Keratinocyte (primary cell): ENCODE measurements at regions not wholly inside any gene's neighbourhood (a gene's known extent, or its start where the extent isn't known, plus 50 kb on each side); places are given as distances from the start of the nearest gene placed in this dataset.

ENCODE experiments used
- DNase-seq: peaks from one replicate; pipeline ENCODE4 v3.0.0-alpha.2; 2011; ENCODE audit warnings: low read depth, missing footprints, low spot score
- FAIRE-seq: peaks from 2 replicates; lab custom pipeline; 2011; peaks lifted over from hg19 to GRCh38; lab: Jason Lieb, UNC
- H2AFZ ChIP-seq: 2 replicates; pipeline ENCODE4 v1.6.0; 2012; ENCODE audit warnings: low read length, control low read depth, inconsistent platforms; ENCODE audit not compliant: control insufficient read depth
- H3K27ac ChIP-seq: 2 replicates; pipeline ENCODE4 v1.5.1; 2011; ENCODE audit warnings: low read length; ENCODE audit not compliant: control insufficient read depth, insufficient read depth
- H3K27me3 ChIP-seq: 3 replicates; pipeline ENCODE4 v1.6.0; 2011; ENCODE audit warnings: low read length; ENCODE audit not compliant: control insufficient read depth, insufficient read depth; ENCODE audit errors: extremely low read depth
- H3K36me3 ChIP-seq, 2 experiments: 2 replicates in 1 of 2; 3 replicates in 1 of 2; pipeline ENCODE4 v1.5.1; 2011; ENCODE audit warnings: low read length in 2 of 2, mild to moderate bottlenecking in 1 of 2; ENCODE audit not compliant: control insufficient read depth in 2 of 2, insufficient read depth in 2 of 2; ENCODE audit errors: extremely low read depth in 1 of 2
- H3K4me1 ChIP-seq: 3 replicates; pipeline ENCODE4 v1.5.1; 2011; ENCODE audit warnings: low read length; ENCODE audit not compliant: control insufficient read depth, insufficient read depth; ENCODE audit errors: extremely low read depth
- H3K4me2 ChIP-seq: 3 replicates; pipeline ENCODE4 v1.6.0; 2011; ENCODE audit warnings: low read depth, low read length; ENCODE audit not compliant: control insufficient read depth, insufficient read depth; ENCODE audit errors: extremely low read depth
- H3K4me3 ChIP-seq, 3 experiments: fragments of 200-600 bp in 1 of 3; sonication (generic) in 1 of 3; 2 replicates in 2 of 3; 3 replicates in 1 of 3; pipeline ENCODE4 v1.5.1; 2011 to 2016; ENCODE audit warnings: low read length in 3 of 3, mild to moderate bottlenecking in 3 of 3, control low read depth in 2 of 3, inconsistent platforms in 1 of 3, low read depth in 1 of 3, mixed read lengths in 1 of 3, mixed run types in 1 of 3, moderate library complexity in 1 of 3; ENCODE audit not compliant: control insufficient read depth in 2 of 3, insufficient read depth in 2 of 3; ENCODE audit errors: extremely low read depth in 1 of 3
- H3K79me2 ChIP-seq: 2 replicates; pipeline ENCODE4 v1.6.0; 2012; ENCODE audit warnings: low read length; ENCODE audit not compliant: control insufficient read depth, insufficient read depth
- H3K9ac ChIP-seq: 3 replicates; pipeline ENCODE4 v1.6.0; 2011; ENCODE audit warnings: low read length; ENCODE audit not compliant: control insufficient read depth, insufficient read depth; ENCODE audit errors: extremely low read depth
- H3K9me1 ChIP-seq: 3 replicates; pipeline ENCODE4 v1.6.0; 2011; ENCODE audit warnings: low read length; ENCODE audit not compliant: control insufficient read depth, insufficient read depth; ENCODE audit errors: extremely low read depth
- H3K9me3 ChIP-seq: 2 replicates; pipeline ENCODE4 v1.5.1; 2012; ENCODE audit warnings: low read depth, low read length; ENCODE audit not compliant: control insufficient read depth
- H4K20me1 ChIP-seq: 3 replicates; pipeline ENCODE4 v1.6.0; 2011; ENCODE audit warnings: low read length; ENCODE audit not compliant: control insufficient read depth, insufficient read depth; ENCODE audit errors: extremely low read depth
- CTCF ChIP-seq, 3 experiments: IDR thresholded peaks in 1 of 3; conservative IDR thresholded peaks in 1 of 3; optimal IDR thresholded peaks in 1 of 3; 2 replicates in 2 of 3; 3 replicates in 1 of 3; pipeline versions ENCODE3 to v1.5.1; 2011; ENCODE audit warnings: low read length in 3 of 3, mild to moderate bottlenecking in 3 of 3, moderate library complexity in 2 of 3, control low read depth in 1 of 3, inconsistent platforms in 1 of 3; ENCODE audit not compliant: insufficient read depth in 2 of 3; ENCODE audit errors: extremely low read depth in 1 of 3
- EZH2 ChIP-seq: IDR thresholded peaks from one replicate; pipeline ENCODE4 v1.6.1; 2012; ENCODE audit warnings: inconsistent platforms, mild to moderate bottlenecking, low read length, moderate library complexity
- dilution Hi-C: fragments of 300-500 bp; cut with MboI; formaldehyde crosslinking; loops from one replicate; pipeline ENCODE4 v1.7.0; 2020; ENCODE audit warnings: low sequenced_read_pairs; ENCODE audit not compliant: extremely low pct_ligation_motif_present

- Histone ChIP-seq H3K4me1 (peaks cover 17% of the 10 kb centered on the region), H3K9me3 (no peaks in the 10 kb centered on the region), H3K36me3 (no peaks in the 10 kb centered on the region), H3K9me1 (no peaks in the 10 kb centered on the region), H2AFZ (no peak overlapping the region), H3K79me2 (no peaks in the 10 kb centered on the region), H3K9ac (no peak overlapping the region), H3K27me3 (no peaks in the 10 kb centered on the region), H3K27ac (no peak overlapping the region), H4K20me1 (no peaks in the 10 kb centered on the region), H3K4me3 (no peak overlapping the region), H3K4me2 (no peak overlapping the region)
- TF ChIP-seq CTCF (optimal IDR thresholded peaks at IDR 0.05 in 1 of 3, IDR thresholded peaks at IDR 0.05 in 1 of 3, conservative IDR thresholded peaks at IDR 0.05 in 1 of 3; ENCODE audit: extremely low read depth in 1 of 3, insufficient read depth in 2 of 3, low read length in 3 of 3) (no peak), EZH2 (no peak)
- dilution Hi-C loops, result no loop called here
- FAIRE-seq (no peak), DNase-seq (no peak)
Observed at GRCh38 chr16:65671071-65671470, 549.2 kb upstream of the CDH11 start.

- TF ChIP-seq EZH2 (no peak), CTCF (optimal IDR thresholded peaks at IDR 0.05 in 1 of 3, IDR thresholded peaks at IDR 0.05 in 1 of 3, conservative IDR thresholded peaks at IDR 0.05 in 1 of 3; ENCODE audit: extremely low read depth in 1 of 3, insufficient read depth in 2 of 3, low read length in 3 of 3) (no peak)
- H3K27ac ChIP-seq, result no peak overlapping the region
- no peak overlapping the region for H3K4me3 ChIP-seq
- dilution Hi-C loops, result no loop called here
- no peaks in the 10 kb centered on the region for H3K27me3 ChIP-seq
- FAIRE-seq (no peak), DNase-seq (no peak)
- peaks cover 17% of the 10 kb centered on the region for H3K4me1 ChIP-seq
- no peaks in the 10 kb centered on the region for H3K9me1 ChIP-seq
- H3K36me3 ChIP-seq, result no peaks in the 10 kb centered on the region
- H3K9ac ChIP-seq, result no peak overlapping the region
- H2AFZ ChIP-seq, result no peak overlapping the region
- no peak overlapping the region for H3K4me2 ChIP-seq
- no peaks in the 10 kb centered on the region for H3K79me2 ChIP-seq
- H4K20me1 ChIP-seq, result no peaks in the 10 kb centered on the region
- no peaks in the 10 kb centered on the region for H3K9me3 ChIP-seq
Observed at GRCh38 chr16:65668064-65668595, 546.3 kb upstream of the CDH11 start.
